GM13977 (cell line): ENCODE measurements at regions not wholly inside any gene's neighbourhood (a gene's known extent, or its start where the extent isn't known, plus 50 kb on each side); places are given as distances from the start of the nearest gene placed in this dataset.
"Not testable (repeated sequence)": the region's sequence is repeated elsewhere in the genome, so short reads cannot be mapped to it uniquely, and the experiment has no call there.

ENCODE experiments used
- DNase-seq: peaks from one replicate; pipeline ENCODE4 v3.0.0; 2012; ENCODE audit warnings: low spot score
- CTCF ChIP-seq: IDR thresholded peaks from 2 replicates; pipeline ENCODE4 v1.5.1; 2012; ENCODE audit warnings: mild to moderate bottlenecking, control low read depth; ENCODE audit not compliant: insufficient read depth; ENCODE audit errors: extremely low read depth, missing control alignments
- in situ Hi-C: fragments of 300-500 bp; cut with MboI; formaldehyde crosslinking; loops from one replicate; pipeline ENCODE4 v1.12.0; 2022; ENCODE audit warnings: low sequenced_read_pairs, low pct_unique_long_range_greater_than_20kb, mixed read lengths, inconsistent platforms; ENCODE audit not compliant: unreplicated experiment

- in situ Hi-C loops = no loop called here
- no peak for DNase-seq
- TF ChIP-seq CTCF = no peak
Measured at GRCh38 chr5:92237896-92238295, 854.8 kb upstream of the ARRDC3 start.

- in situ Hi-C loops = no loop called here
- no peak for TF ChIP-seq CTCF
- no peak for DNase-seq
Measured at GRCh38 chr5:92222449-92222848, 839.3 kb upstream of the ARRDC3 start.

GRCh38 chr5:92216852-92217251 lies 833.7 kb upstream of the ARRDC3 start:
- DNase-seq, in situ Hi-C loops: not testable (repeated sequence)

- in situ Hi-C loops = no loop called here
- no peak for DNase-seq
- TF ChIP-seq CTCF = no peak
Measured at GRCh38 chr5:92215116-92215515, 832.0 kb upstream of the ARRDC3 start.

- TF ChIP-seq CTCF = no peak
- DNase-seq = no peak
- in situ Hi-C loops = no loop called here
Measured at GRCh38 chr5:92208265-92208664, 825.1 kb upstream of the ARRDC3 start.

GRCh38 chr5:92207151-92207550 lies 824.0 kb upstream of the ARRDC3 start:
- TF ChIP-seq CTCF = no peak
- DNase-seq = no peak

GRCh38 chr5:92206681-92207080 lies 823.6 kb upstream of the ARRDC3 start:
- in situ Hi-C loops = no loop called here
- no peak for DNase-seq
- TF ChIP-seq CTCF = no peak

More at GRCh38 chr5:92207151-92207550, 824.0 kb upstream of the ARRDC3 start:
- in situ Hi-C loops = no loop called here

GRCh38 chr5:92199035-92199434 lies 815.9 kb upstream of the ARRDC3 start:
- in situ Hi-C loops, DNase-seq: not testable (repeated sequence)
